Activated B cell treated with CpG ODN at 0.5 μM for 24 hours (primary cell): ENCODE measurements at regions not wholly inside any gene's neighbourhood (a gene's known extent, or its start where the extent isn't known, plus 50 kb on each side); places are given as distances from the start of the nearest gene placed in this dataset.
"Not testable (repeated sequence)": the region's sequence is repeated elsewhere in the genome, so short reads cannot be mapped to it uniquely, and the experiment has no call there.

Experiments
- ATAC-seq: fragments of 200-7000 bp; cut with Tn5 transposase; one replicate; pipeline ENCODE4 v1.10.0; 2021; ENCODE audit warnings: low read depth, mild to moderate bottlenecking, moderate library complexity
- CTCF ChIA-PET: fragments of 350-600 bp; sonication (Branson Sonifier 250); formaldehyde crosslinking; loops from one replicate; lab custom pipeline; 2021; ENCODE audit warnings: antibody characterized with exemption; lab: Charles Lee
- POLR2A ChIA-PET: fragments of 350-600 bp; sonication (Branson Sonifier 250); formaldehyde crosslinking; loops from one replicate; lab custom pipeline; 2021; ENCODE audit warnings: antibody characterized with exemption; lab: Charles Lee
- DNase-seq: peaks from one replicate; pipeline ENCODE4 v3.0.0; 2022
- H3K27ac Mint-ChIP-seq: one replicate; pipeline ENCODE4 v1.8.0; 2020; ENCODE audit warnings: mixed read lengths
- H3K27me3 Mint-ChIP-seq: one replicate; pipeline ENCODE4 v1.8.0; 2021; ENCODE audit warnings: mixed read lengths
- H3K36me3 Mint-ChIP-seq: one replicate; pipeline ENCODE4 v1.8.0; 2021; ENCODE audit warnings: low read depth, mixed read lengths
- H3K4me1 Mint-ChIP-seq: one replicate; pipeline ENCODE4 v1.8.0; 2021; ENCODE audit warnings: mixed read lengths
- H3K4me3 Mint-ChIP-seq: one replicate; pipeline ENCODE4 v1.8.0; 2020; ENCODE audit warnings: mild to moderate bottlenecking, mixed read lengths
- H3K9me3 Mint-ChIP-seq: one replicate; pipeline ENCODE4 v1.8.0; 2020; ENCODE audit warnings: mixed read lengths
- intact Hi-C: fragments of 100-400 bp; cut with micrococcal nuclease; formaldehyde crosslinking; loops from one replicate; pipeline ENCODE4 v1.15.1; 2024
- TF ChIP-seq, protein P1 (sequence below): fragments of 200-600 bp; IDR thresholded peaks from one replicate; pipeline ENCODE4 v1.8.0; 2022; ENCODE audit warnings: antibody characterized with exemption, mild to moderate bottlenecking

- peaks cover 7% of the 10 kb centered on the region for H3K9me3 Mint-ChIP-seq
- no peak overlapping the region for H3K27ac Mint-ChIP-seq
- ATAC-seq (no peak), DNase-seq (no peak)
- TF ChIP-seq, protein P1, sequence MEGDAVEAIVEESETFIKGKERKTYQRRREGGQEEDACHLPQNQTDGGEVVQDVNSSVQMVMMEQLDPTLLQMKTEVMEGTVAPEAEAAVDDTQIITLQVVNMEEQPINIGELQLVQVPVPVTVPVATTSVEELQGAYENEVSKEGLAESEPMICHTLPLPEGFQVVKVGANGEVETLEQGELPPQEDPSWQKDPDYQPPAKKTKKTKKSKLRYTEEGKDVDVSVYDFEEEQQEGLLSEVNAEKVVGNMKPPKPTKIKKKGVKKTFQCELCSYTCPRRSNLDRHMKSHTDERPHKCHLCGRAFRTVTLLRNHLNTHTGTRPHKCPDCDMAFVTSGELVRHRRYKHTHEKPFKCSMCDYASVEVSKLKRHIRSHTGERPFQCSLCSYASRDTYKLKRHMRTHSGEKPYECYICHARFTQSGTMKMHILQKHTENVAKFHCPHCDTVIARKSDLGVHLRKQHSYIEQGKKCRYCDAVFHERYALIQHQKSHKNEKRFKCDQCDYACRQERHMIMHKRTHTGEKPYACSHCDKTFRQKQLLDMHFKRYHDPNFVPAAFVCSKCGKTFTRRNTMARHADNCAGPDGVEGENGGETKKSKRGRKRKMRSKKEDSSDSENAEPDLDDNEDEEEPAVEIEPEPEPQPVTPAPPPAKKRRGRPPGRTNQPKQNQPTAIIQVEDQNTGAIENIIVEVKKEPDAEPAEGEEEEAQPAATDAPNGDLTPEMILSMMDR, result no peak
- H3K4me3 Mint-ChIP-seq, result no peak overlapping the region
- ChIA-PET CTCF (no interaction called here), POLR2A (no interaction called here)
- no peaks in the 10 kb centered on the region for H3K4me1 Mint-ChIP-seq
- no peaks in the 10 kb centered on the region for H3K27me3 Mint-ChIP-seq
- intact Hi-C loops, result no loop called here
- no peaks in the 10 kb centered on the region for H3K36me3 Mint-ChIP-seq
Observed at GRCh38 chr2:53210538-53210937, 557.1 kb upstream of the CHAC2 start.

DNA sequence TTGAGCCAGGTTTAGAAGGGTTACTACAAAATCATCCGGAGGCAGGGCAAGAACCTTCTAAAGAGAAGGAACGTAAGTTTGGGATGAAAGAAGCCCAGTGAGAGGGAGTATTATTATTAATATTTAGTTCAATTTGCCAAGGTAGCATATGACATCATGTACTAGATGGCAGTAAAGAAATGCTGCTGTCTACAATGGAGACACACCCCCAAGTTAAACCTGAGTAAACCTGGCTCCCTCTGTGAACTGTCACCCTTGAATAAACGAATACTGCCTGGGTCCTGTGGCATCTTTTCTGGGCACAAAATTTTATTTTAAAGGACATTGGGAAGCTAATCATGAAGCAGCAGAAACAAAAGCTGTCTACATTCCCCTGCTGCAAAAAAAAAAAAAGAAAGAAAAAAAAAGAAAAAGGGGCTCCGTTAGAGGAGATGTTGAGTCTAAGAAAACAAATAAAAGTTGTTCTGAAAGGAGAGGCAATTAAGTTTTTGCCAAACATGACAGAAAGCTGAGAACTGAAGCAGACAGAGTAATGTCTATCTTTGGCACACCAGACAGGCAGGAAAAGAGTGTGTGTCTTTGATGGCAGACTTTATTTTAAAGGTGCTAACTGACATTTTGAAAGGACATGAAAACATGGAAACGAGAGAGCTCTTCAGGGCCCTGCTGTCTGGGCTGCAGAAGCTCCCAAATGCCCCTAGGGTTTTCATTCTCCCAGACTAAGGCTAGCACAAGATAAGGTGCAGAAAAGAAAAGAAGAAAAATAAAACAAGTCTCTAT is 557.7 kb upstream of the CHAC2 start:
- CTCF ChIA-PET, result no interaction called here
- H3K9me3 Mint-ChIP-seq, result peaks cover 7% of the 10 kb centered on the region
- no peaks in the 10 kb centered on the region for H3K36me3 Mint-ChIP-seq
- H3K27me3 Mint-ChIP-seq, result no peaks in the 10 kb centered on the region
- no peak overlapping the region for H3K27ac Mint-ChIP-seq
- POLR2A ChIA-PET, result no interaction called here
- H3K4me3 Mint-ChIP-seq, result no peak overlapping the region
- DNase-seq (no peak), ATAC-seq (no peak)
- TF ChIP-seq, protein P1, result no peak
- intact Hi-C loops, result no loop called here
- no peaks in the 10 kb centered on the region for H3K4me1 Mint-ChIP-seq

- no peak for ATAC-seq
- POLR2A ChIA-PET, result no interaction called here
- TF ChIP-seq, protein P1, result no peak
- H3K27me3 Mint-ChIP-seq, result no peaks in the 10 kb centered on the region
- DNase-seq, result no peak
- H3K36me3 Mint-ChIP-seq, result no peaks in the 10 kb centered on the region
- no peak overlapping the region for H3K27ac Mint-ChIP-seq
- intact Hi-C loops, result no loop called here
- no peak overlapping the region for H3K4me3 Mint-ChIP-seq
- CTCF ChIA-PET, result no interaction called here
- peaks cover 2% of the 10 kb centered on the region for H3K9me3 Mint-ChIP-seq
- H3K4me1 Mint-ChIP-seq, result no peaks in the 10 kb centered on the region
Observed at GRCh38 chr2:53208815-53209214, 558.8 kb upstream of the CHAC2 start.

- H3K27ac Mint-ChIP-seq, POLR2A ChIA-PET, intact Hi-C loops, H3K36me3 Mint-ChIP-seq, DNase-seq, CTCF ChIA-PET, H3K27me3 Mint-ChIP-seq, H3K4me1 Mint-ChIP-seq, H3K4me3 Mint-ChIP-seq, ATAC-seq, H3K9me3 Mint-ChIP-seq: not testable (repeated sequence)
Observed at GRCh38 chr2:53206226-53206625, 561.4 kb upstream of the CHAC2 start.

GRCh38 chr2:53202063-53202462 is 565.5 kb upstream of the CHAC2 start:
- no peak for DNase-seq
- Mint-ChIP-seq H3K27me3 (no peaks in the 10 kb centered on the region), H3K27ac (no peak overlapping the region), H3K4me1 (no peaks in the 10 kb centered on the region), H3K36me3 (no peaks in the 10 kb centered on the region), H3K4me3 (no peak overlapping the region), H3K9me3 (no peaks in the 10 kb centered on the region)
- CTCF ChIA-PET, result no interaction called here
- intact Hi-C loops, result no loop called here
- TF ChIP-seq, protein P1, result no peak
- ATAC-seq, result no peak
- POLR2A ChIA-PET, result no interaction called here

DNA sequence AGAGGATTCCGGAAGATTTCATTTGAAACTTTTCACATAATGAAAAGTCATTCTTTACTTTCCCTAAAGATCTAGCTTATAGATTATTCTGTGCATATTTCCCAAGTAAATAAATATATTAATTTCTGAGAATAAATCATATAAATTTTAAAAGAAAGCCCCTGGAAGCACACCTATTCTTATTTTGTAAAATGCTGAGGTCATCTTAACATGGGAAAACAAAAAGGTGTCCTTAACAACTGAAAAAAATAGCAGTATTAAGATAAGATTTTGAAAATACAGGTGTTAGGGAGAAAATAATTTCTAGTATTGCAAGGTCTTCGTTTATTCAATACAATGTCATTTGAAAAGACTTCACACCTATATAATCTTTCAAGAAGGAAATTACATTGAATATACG is 567.5 kb upstream of the CHAC2 start:
- no peak for ATAC-seq
- Mint-ChIP-seq H3K9me3 (no peaks in the 10 kb centered on the region), H3K4me3 (no peak overlapping the region), H3K4me1 (no peaks in the 10 kb centered on the region), H3K27ac (no peak overlapping the region), H3K27me3 (no peaks in the 10 kb centered on the region), H3K36me3 (no peaks in the 10 kb centered on the region)
- intact Hi-C loops, result no loop called here
- no peak for DNase-seq
- TF ChIP-seq, protein P1, result no peak
- CTCF ChIA-PET, result no interaction called here
- POLR2A ChIA-PET, result no interaction called here
